ENCODE measurements at regions not wholly inside any gene's neighbourhood (a gene's known extent, or its start where the extent isn't known, plus 50 kb on each side); places are given as distances from the start of the nearest gene placed in this dataset.

- Histone ChIP-seq H3K27me3 (replicated peaks) (peaks cover 13% of the 10 kb centered on the region), H3K27ac (no peak overlapping the region), H3K4me3 (ENCODE audit: low read depth, low read length) (no peak overlapping the region), H3K36me3 (replicated peaks) (no peaks in the 10 kb centered on the region)
- TF ChIP-seq CTCF (IDR thresholded peaks at IDR 0.05; ENCODE audit: low read depth, low read length, missing control alignments) = no peak
- in situ Hi-C loops (cut with HindIII; ENCODE audit: low pct_ligation_motif_present, low sequenced_read_pairs) = no loop called here
- no peak for DNase-seq
Observed at GRCh38 chr11:70660059-70660888, 261.9 kb downstream of the CTTN start.

GRCh38 chr11:70660889-70661197, 262.5 kb downstream of the CTTN start:
- DNase-seq = no peak
- H3K27me3 ChIP-seq (replicated peaks) = peaks cover 13% of the 10 kb centered on the region
- in situ Hi-C loops (cut with HindIII; ENCODE audit: low pct_ligation_motif_present, low sequenced_read_pairs) = no loop called here
- no peak overlapping the region for H3K4me3 ChIP-seq (ENCODE audit: low read depth, low read length)
- no peak for TF ChIP-seq CTCF (IDR thresholded peaks at IDR 0.05; ENCODE audit: low read depth, low read length, missing control alignments)
- H3K36me3 ChIP-seq (replicated peaks) = no peaks in the 10 kb centered on the region
- no peak overlapping the region for H3K27ac ChIP-seq

- H3K27me3 ChIP-seq (replicated peaks) = peaks cover 13% of the 10 kb centered on the region
- TF ChIP-seq CTCF (IDR thresholded peaks at IDR 0.05; ENCODE audit: low read depth, low read length, missing control alignments) = no peak
- in situ Hi-C loops (cut with HindIII; ENCODE audit: low pct_ligation_motif_present, low sequenced_read_pairs) = no loop called here
- no peak for DNase-seq
- H3K27ac ChIP-seq = no peak overlapping the region
- no peak overlapping the region for H3K4me3 ChIP-seq (ENCODE audit: low read depth, low read length)
- H3K36me3 ChIP-seq (replicated peaks) = no peaks in the 10 kb centered on the region
Observed at GRCh38 chr11:70661761-70662501, 263.6 kb downstream of the CTTN start.

GRCh38 chr11:70662691-70663098, 264.4 kb downstream of the CTTN start:
- no peak overlapping the region for H3K4me3 ChIP-seq (ENCODE audit: low read depth, low read length)
- DNase-seq = no peak
- H3K36me3 ChIP-seq (replicated peaks) = no peaks in the 10 kb centered on the region
- in situ Hi-C loops (cut with HindIII; ENCODE audit: low pct_ligation_motif_present, low sequenced_read_pairs) = no loop called here
- peaks cover 13% of the 10 kb centered on the region for H3K27me3 ChIP-seq (replicated peaks)
- no peak overlapping the region for H3K27ac ChIP-seq
- no peak for TF ChIP-seq CTCF (IDR thresholded peaks at IDR 0.05; ENCODE audit: low read depth, low read length, missing control alignments)

- Histone ChIP-seq H3K27ac (no peak overlapping the region), H3K36me3 (replicated peaks) (no peaks in the 10 kb centered on the region), H3K4me3 (ENCODE audit: low read depth, low read length) (no peak overlapping the region), H3K27me3 (replicated peaks) (peaks cover 13% of the 10 kb centered on the region)
- DNase-seq = no peak
- in situ Hi-C loops (cut with HindIII; ENCODE audit: low pct_ligation_motif_present, low sequenced_read_pairs) = no loop called here
- TF ChIP-seq CTCF (IDR thresholded peaks at IDR 0.05; ENCODE audit: low read depth, low read length, missing control alignments) = no peak
Observed at GRCh38 chr11:70663815-70664214, 265.5 kb downstream of the CTTN start.
